GM12892 (cell line): ENCODE measurements at regions not wholly inside any gene's neighbourhood (a gene's known extent, or its start where the extent isn't known, plus 50 kb on each side); places are given as distances from the start of the nearest gene placed in this dataset.

Experiments used
- POLR2A ChIP-seq: IDR thresholded peaks from 2 replicates; pipeline ENCODE4 v1.6.1; 2011; ENCODE audit warnings: low read depth, low read length, control low read depth
- TAF1 ChIP-seq: IDR thresholded peaks from 2 replicates; pipeline ENCODE4 v1.6.1; 2011; ENCODE audit warnings: low read depth, mild to moderate bottlenecking, control low read depth, low read length, borderline replicate concordance

GRCh38 chr6:67974931-67975330, 660.2 kb upstream of the ADGRB3 start:
- TF ChIP-seq POLR2A (no peak), TAF1 (no peak)
